Mammary epithelial cell (primary cell): ENCODE measurements at regions not wholly inside any gene's neighbourhood (a gene's known extent, or its start where the extent isn't known, plus 50 kb on each side); places are given as distances from the start of the nearest gene placed in this dataset.
"Not testable (repeated sequence)": the region's sequence is repeated elsewhere in the genome, so short reads cannot be mapped to it uniquely, and the experiment has no call there.

Experiments
- EZH2 ChIP-seq: IDR thresholded peaks from 2 replicates; pipeline ENCODE4 v1.6.1; 2012; ENCODE audit warnings: low read length, inconsistent platforms, borderline replicate concordance
- TF ChIP-seq, protein P1 (sequence below), 2 donors: IDR thresholded peaks in 1 of 2; conservative IDR thresholded peaks in 1 of 2; 2 replicates each; pipeline ENCODE4 v1.5.1; 2011 to 2012; ENCODE audit warnings: inconsistent platforms in 2 of 2, low read length in 2 of 2, mild to moderate bottlenecking in 2 of 2, control low read depth in 1 of 2, low read depth in 1 of 2; ENCODE audit not compliant: insufficient read depth in 1 of 2; ENCODE audit errors: extremely low read depth in 1 of 2

DNA sequence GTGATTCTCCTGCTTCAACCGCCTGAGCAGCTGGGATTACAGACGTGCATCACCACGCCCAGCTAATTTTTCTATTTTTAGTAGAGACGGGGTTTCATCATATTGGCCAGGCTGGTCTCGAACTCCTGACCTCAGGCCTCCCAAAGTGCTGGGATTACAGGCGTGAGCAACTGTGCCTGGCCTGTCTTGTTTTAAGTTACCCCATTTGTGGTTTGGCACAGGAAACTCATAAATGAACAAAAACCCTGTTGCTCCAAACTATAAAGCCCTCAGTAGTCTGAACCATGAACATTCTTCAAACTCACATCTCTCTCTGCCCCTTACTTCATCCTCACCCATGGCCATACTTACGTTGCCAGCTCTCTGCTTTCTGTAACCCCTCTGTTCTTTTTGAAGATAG, 61.7 kb downstream of the RHOU start:
- TF ChIP-seq, protein P1, sequence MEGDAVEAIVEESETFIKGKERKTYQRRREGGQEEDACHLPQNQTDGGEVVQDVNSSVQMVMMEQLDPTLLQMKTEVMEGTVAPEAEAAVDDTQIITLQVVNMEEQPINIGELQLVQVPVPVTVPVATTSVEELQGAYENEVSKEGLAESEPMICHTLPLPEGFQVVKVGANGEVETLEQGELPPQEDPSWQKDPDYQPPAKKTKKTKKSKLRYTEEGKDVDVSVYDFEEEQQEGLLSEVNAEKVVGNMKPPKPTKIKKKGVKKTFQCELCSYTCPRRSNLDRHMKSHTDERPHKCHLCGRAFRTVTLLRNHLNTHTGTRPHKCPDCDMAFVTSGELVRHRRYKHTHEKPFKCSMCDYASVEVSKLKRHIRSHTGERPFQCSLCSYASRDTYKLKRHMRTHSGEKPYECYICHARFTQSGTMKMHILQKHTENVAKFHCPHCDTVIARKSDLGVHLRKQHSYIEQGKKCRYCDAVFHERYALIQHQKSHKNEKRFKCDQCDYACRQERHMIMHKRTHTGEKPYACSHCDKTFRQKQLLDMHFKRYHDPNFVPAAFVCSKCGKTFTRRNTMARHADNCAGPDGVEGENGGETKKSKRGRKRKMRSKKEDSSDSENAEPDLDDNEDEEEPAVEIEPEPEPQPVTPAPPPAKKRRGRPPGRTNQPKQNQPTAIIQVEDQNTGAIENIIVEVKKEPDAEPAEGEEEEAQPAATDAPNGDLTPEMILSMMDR (conservative IDR thresholded peaks at IDR 0.05 in 1 of 2, IDR thresholded peaks at IDR 0.05 in 1 of 2; ENCODE audit: extremely low read depth in 1 of 2, insufficient read depth in 1 of 2, low read depth in 1 of 2, low read length in 2 of 2) = not testable (repeated sequence)
- not testable (repeated sequence) for TF ChIP-seq EZH2
